GM23338 (cell line): ENCODE measurements at regions not wholly inside any gene's neighbourhood (a gene's known extent, or its start where the extent isn't known, plus 50 kb on each side); places are given as distances from the start of the nearest gene placed in this dataset.

Experiments
- CREB1 ChIP-seq: fragments of 250-450 bp; sonication (Bioruptor Pico); IDR thresholded peaks from 2 replicates; pipeline ENCODE4 v1.5.0; 2020; ENCODE audit warnings: low read depth, mild to moderate bottlenecking, moderate library complexity
- CTCF ChIP-seq, 2 experiments: fragments of 200-600 bp in 1 of 2; sonication (generic) in 1 of 2; conservative IDR thresholded peaks; 2 replicates each; pipeline versions ENCODE4 v1.5.1 to v1.6.1; 2016 to 2017; ENCODE audit warnings: antibody characterized with exemption in 2 of 2, low read depth in 2 of 2, mild to moderate bottlenecking in 2 of 2, moderate library complexity in 1 of 2
- ETS1 ChIP-seq: IDR thresholded peaks from 2 replicates; pipeline ENCODE4 v1.6.1; 2016; ENCODE audit warnings: antibody characterized with exemption
- EZH2 ChIP-seq: fragments of 200-600 bp; sonication (generic); IDR thresholded peaks from one replicate; pipeline ENCODE4 v1.8.0; 2017; ENCODE audit warnings: antibody characterized with exemption, mild to moderate bottlenecking, low read depth; ENCODE audit not compliant: unreplicated experiment
- EZH2phosphoT487 ChIP-seq: fragments of 200-600 bp; sonication (generic); IDR thresholded peaks from one replicate; pipeline ENCODE4 v1.8.1; 2018; ENCODE audit warnings: antibody characterized with exemption; ENCODE audit not compliant: unreplicated experiment
- JUNB ChIP-seq: IDR thresholded peaks from one replicate; pipeline ENCODE4 v1.6.1; 2016; ENCODE audit warnings: antibody characterized with exemption; ENCODE audit not compliant: unreplicated experiment
- NANOG ChIP-seq: IDR thresholded peaks from 2 replicates; pipeline ENCODE4 v1.6.1; 2016; ENCODE audit warnings: antibody characterized with exemption, borderline replicate concordance
- POLR2AphosphoS5 ChIP-seq: IDR thresholded peaks from 2 replicates; pipeline ENCODE4 v1.6.1; 2016; ENCODE audit warnings: antibody characterized with exemption, low read depth
- STAT1 ChIP-seq: IDR thresholded peaks from one replicate; pipeline ENCODE4 v1.6.1; 2016; ENCODE audit warnings: antibody characterized with exemption; ENCODE audit not compliant: unreplicated experiment
- ZNF114 ChIP-seq: fragments of 250-450 bp; sonication (Bioruptor Pico); IDR thresholded peaks from 2 replicates; pipeline ENCODE4 v1.5.0; 2020; ENCODE audit warnings: mild to moderate bottlenecking, moderate library complexity
- ZNF462 ChIP-seq: fragments of 250-450 bp; sonication (Bioruptor Pico); IDR thresholded peaks from 2 replicates; pipeline ENCODE4 v1.5.0; 2020; ENCODE audit warnings: mild to moderate bottlenecking, moderate library complexity
- TF ChIP-seq, protein P1 (sequence below): IDR thresholded peaks from one replicate; pipeline ENCODE4 v1.6.1; 2018; ENCODE audit warnings: antibody characterized with exemption; ENCODE audit not compliant: unreplicated experiment

GRCh38 chr3:68334367-68334986 is 597.9 kb downstream of the TAFA4 start:
- TF ChIP-seq CTCF (conservative IDR thresholded peaks at IDR 0.05; ENCODE audit: low read depth in 2 of 2): no peak
- no peak for TF ChIP-seq CREB1
- no peak for TF ChIP-seq EZH2phosphoT487
- no peak for TF ChIP-seq EZH2
- TF ChIP-seq JUNB: no peak
- TF ChIP-seq ETS1: no peak
- TF ChIP-seq POLR2AphosphoS5: no peak
- no peak for TF ChIP-seq STAT1
- TF ChIP-seq ZNF114 (CRISPR knock-in tag): no peak
- TF ChIP-seq, protein P1, sequence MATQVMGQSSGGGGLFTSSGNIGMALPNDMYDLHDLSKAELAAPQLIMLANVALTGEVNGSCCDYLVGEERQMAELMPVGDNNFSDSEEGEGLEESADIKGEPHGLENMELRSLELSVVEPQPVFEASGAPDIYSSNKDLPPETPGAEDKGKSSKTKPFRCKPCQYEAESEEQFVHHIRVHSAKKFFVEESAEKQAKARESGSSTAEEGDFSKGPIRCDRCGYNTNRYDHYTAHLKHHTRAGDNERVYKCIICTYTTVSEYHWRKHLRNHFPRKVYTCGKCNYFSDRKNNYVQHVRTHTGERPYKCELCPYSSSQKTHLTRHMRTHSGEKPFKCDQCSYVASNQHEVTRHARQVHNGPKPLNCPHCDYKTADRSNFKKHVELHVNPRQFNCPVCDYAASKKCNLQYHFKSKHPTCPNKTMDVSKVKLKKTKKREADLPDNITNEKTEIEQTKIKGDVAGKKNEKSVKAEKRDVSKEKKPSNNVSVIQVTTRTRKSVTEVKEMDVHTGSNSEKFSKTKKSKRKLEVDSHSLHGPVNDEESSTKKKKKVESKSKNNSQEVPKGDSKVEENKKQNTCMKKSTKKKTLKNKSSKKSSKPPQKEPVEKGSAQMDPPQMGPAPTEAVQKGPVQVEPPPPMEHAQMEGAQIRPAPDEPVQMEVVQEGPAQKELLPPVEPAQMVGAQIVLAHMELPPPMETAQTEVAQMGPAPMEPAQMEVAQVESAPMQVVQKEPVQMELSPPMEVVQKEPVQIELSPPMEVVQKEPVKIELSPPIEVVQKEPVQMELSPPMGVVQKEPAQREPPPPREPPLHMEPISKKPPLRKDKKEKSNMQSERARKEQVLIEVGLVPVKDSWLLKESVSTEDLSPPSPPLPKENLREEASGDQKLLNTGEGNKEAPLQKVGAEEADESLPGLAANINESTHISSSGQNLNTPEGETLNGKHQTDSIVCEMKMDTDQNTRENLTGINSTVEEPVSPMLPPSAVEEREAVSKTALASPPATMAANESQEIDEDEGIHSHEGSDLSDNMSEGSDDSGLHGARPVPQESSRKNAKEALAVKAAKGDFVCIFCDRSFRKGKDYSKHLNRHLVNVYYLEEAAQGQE: no peak
- TF ChIP-seq NANOG: no peak
- TF ChIP-seq ZNF462 (CRISPR knock-in tag): no peak
